ENCODE measurements at regions not wholly inside any gene's neighbourhood (a gene's known extent, or its start where the extent isn't known, plus 50 kb on each side); places are given as distances from the start of the nearest gene placed in this dataset.
A peak's percentile ranks its signal among the peaks of the same experiment; 100 is the strongest.

DNA sequence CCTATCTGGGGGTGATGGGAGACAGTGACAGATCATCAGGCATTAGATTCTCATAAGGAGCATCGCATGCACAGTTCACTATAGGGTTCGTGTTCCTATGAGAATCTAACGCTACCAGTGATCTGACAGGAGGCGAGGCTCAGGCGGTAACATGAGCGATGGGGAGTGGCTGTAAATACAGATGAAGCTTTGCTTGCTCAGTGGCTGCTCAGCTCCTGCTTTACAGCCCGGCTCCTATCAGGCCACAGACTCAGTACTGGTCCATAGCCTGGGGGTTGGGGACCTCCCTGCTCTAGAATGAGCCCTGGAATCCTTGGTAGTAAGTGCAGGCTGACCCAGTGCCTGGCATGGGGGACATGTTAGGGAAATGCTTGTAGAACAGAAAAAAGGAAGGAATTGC, 426.0 kb downstream of the TYW1 start:
- DNase-seq (ENCODE audit: low spot score) = no peak

DNA sequence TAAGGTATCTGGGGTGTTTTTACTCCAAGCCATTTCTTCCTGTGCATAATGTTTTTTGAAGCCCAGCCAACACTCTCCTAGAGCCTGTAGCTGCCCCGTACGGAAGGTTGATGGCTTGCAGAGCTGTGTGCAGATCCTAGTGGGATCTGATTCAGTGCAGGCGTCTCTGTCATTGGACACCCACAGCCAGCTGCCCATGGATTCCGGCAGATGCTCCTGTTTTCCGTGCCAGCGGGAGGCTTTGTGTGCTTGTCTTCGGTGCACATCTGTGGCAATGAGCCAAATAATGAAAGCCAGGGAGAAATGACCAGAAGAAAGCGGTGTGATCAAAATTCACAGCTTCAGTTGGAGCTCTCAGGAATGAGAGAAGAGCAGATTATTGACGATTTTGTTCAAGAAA, 426.4 kb downstream of the TYW1 start:
- DNase-seq (ENCODE audit: low spot score) = no peak

DNA sequence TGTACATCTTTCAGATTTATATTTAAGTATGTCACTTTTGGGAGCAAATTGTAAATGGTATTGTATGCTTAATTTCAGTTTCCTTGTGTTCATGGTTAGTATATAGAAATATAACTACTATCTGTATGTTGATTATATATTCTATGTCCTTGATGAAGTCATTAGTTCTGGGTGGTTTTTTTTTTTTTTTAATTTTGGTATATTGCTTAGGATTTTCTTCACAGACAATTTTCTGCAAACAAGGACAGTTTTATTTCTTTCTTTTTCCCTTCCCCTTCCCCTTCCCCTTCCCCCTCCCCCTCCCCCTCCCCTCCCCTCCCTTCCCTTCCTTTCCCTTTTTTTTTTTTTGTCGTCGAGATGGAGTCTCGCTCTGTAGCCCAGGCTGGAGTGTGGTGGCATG, 430.0 kb downstream of the TYW1 start:
- no peak for DNase-seq (ENCODE audit: low spot score)

DNA sequence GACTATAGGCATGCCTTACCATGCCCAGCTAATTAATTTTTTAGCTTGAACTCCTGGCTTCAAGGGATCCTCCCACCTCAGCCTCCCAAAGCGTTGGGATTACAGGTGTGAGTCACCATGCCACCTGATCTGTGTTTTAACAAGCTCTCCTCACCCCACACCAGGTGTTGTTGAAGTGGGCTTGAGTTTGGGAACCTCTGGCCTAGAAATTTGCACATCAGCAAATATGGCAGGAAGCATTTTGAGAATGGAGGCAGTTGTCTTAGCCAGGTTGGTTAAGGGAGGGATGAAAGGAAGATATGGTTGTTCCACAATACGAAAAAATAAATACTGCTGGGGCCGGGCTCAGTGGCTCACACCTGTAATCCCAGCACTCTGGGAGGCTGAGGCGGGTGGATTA, 433.1 kb downstream of the TYW1 start:
- no peak for DNase-seq (ENCODE audit: low spot score)

DNA sequence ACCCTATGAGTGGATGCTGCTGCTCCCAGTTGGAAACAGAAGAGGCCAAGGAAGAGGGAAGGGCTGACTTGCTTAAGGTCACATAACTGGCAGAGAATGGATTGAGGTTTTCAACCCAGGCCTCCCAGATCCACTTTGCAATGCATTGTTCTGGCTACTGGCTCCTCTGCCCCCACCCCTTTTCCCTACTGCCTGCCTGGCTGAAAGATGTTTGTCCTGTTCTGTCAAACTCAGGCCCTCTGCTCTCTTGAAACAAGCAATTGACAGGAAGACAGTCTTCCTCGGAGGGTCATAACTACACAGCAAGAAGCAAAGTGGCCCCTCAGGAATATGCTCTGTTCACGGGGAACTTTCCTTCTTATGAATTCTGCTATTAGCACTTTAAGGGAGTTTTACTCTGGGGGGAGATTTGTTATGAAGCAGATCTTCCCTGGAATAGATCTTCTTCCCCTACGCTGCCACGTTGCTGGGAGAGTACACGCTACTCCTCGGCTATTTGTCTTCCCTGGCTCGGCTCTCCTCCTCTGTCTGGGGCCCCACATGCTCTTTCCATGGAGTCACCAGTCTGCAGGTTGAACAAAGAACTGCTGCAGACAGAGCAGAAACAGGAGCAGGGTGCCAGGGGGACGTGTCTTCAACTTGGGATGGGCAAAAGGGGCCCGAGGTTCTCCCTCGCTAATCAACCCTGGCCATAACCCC, 436.1 kb downstream of the TYW1 start:
- DNase-seq (ENCODE audit: low spot score) = no peak

DNA sequence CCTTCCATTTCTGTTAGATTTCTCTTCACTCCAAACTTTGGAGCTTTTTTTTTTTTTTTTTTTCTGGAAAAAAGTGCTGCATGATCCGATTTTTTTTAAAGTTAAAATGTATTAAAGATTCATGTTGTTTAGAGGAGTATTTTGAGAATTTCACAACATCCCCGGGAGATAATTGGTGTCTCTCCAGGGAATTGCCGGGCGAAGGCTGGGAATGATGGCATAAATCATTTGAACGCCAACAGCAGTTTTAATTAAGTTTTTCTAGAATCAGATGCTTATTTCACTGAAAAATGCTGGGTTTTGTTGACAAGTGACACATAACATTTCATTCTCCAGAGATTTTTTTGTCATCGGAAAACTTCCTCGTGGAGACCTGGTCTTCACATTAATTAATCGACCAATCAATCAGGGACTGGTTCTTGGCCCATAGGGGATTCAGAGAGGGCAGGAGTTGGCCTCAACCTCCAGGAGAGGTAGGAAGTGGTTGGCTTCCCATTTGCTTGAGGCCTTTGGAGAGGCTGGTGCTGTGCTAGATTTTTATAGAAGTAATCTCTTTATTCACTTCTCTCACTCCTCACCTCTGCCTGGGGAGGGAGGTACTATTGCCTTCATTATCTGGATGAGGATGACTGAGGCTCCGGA, 439.4 kb downstream of the TYW1 start:
- no peak for DNase-seq (ENCODE audit: low spot score)

DNA sequence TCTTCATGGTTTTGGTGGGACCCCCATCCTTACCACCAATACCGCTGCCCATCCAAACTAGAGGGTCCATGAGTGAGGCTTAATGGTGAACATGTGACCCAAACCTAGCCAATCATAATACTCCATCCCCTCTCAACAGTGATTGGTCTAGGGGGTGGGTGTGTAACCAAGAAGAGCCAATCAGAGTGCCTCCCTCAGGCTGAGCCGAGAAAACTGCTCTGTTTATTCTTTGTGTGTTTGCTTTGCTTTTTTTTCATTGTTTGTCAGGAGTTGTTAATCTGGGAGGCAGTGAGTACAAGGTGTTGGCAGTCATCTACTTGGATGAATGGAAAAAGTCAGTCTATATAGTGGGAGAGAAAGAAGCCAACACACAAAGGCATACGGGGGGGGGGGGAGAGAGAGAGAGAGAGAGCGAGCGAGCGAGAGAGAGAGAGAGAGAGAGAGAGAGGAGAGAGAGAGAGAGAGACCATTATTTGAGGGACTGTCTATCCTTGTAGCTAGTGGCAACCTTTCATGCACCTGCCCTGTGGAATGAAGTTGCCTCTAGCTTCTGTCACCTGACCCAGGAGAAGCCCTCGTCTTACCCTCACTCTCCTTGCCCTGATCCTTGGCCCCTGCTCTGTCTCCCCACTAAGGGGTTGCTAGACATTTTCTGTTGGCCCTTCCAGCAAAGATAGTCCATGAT, 441.7 kb downstream of the TYW1 start:
- DNase-seq (ENCODE audit: low spot score) = no peak

DNA sequence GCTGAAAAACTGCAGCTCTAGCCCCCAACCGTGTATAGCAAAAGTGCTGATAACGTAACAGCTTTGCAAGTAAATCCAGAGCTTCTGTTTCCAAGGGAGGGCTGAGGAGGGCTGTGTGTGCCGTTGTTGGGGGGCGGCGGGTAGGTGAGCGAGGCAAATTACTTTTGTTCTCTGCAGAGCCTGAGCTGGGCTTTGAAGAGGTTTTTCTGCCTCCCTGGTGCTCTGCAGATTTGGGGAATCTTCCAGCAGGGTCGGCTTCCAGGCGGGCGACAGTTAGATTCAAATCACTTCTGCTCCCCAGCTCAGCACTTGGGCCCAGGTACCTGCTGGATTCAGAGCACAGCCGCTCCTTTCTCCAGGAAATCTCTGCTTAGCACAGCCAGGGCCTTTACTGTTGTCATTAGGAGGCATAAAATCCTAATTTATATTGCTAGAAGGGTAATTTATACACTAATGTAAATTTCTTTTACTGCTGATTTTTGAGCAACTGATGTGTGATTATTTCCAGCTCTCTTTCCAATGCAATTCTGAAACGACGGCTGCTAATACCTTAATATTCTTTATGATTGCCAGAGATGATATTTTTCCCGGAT, 442.4 kb downstream of the TYW1 start:
- peak; percentile 49 for DNase-seq (ENCODE audit: low spot score)

DNA sequence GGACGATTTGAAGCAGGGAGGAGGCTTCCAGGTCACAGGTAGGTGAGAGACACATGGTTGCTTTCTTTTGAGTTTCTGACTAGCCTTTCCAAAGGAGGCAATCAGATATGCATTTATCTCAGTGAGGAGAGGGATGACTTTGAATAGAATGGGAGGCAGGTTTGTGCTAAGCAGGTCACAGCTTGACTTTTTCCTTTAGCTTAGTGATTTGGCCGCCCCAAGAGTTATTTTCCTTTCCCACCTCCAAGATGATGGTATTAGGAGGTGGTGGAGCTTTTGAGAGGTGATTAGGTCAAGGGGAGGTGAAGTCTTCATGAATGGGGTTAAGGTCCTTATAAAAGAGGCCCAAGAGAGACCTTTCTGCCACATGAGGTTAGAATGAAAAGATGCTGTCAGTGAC, 443.7 kb downstream of the TYW1 start:
- DNase-seq (ENCODE audit: low spot score) = no peak

DNA sequence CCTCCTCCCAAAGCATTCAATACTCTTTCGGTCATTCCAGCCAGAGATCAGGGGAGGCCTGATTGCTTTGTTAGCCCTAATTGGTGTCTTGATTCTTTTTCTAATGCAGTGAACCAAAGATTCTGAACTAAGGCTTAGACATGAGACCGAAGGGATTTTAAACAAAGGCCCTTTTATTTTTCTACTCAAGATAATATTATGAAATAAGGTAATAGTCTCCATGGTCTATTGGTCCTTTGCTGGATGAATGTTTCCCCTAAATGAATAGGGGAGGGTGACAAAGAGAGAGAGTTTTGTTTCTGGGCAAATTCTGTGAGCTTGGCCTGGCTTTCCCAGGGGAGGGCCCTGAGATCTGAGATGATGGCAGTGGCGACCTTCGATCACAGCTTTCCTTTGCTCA, 449.1 kb downstream of the TYW1 start:
- no peak for DNase-seq (ENCODE audit: low spot score)

DNA sequence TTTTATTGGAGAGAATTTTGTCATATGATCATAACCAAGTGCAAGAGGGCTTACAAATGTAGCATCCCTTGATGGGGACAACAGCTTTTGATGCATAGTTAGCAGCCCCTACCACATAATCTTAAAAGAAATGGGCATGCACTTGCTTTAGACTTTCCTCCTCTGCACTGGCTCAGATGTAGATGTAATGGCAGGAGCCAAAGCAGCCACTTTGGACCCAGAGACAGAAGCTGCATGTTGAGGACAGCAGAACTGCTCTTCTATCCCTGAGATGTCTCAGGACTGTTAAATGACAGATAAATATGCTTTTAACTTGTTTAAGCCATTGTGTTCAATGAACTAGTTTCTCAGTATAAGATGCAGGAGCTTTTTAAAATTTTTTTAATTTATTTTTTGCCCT, 450.7 kb downstream of the TYW1 start:
- DNase-seq (ENCODE audit: low spot score) = no peak

DNA sequence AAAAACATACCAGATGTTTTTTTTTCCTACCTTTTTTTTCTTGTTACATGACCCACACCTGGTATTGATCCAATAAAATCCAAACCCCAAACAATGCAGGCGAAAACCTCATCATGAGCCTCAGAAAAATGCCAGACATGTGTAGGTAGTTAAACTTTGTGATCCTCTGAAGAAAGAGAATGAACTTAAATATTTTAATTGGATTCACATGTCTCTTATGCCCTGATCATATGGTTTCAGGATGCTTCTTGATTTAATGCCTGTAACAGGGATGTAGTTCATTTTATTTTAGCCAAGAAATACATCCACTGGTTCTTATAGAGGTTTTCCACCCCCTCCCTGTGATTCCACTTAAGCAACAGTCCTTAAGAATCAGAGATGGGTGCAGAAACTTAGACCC, 451.6 kb downstream of the TYW1 start:
- no peak for DNase-seq (ENCODE audit: low spot score)

DNA sequence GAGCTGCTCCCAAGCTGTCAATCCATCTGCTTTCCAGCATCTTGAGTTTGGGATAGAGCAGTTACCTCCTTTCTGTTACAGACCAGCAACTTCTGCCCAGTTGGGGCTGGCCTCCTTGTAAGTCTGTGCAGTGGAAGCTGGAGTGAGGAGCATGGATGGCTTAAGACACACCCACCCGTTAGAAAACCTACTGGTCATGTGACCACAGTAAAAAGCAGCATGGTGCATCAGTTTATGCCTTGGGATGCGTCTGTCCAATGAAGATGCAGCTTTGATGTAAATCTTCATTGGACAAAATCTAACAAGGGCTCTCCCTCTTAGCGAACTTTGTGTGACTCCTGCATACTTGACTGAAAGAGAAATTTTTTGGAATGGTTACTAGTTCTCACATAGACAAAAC, 453.5 kb downstream of the TYW1 start:
- DNase-seq (ENCODE audit: low spot score) = no peak

DNA sequence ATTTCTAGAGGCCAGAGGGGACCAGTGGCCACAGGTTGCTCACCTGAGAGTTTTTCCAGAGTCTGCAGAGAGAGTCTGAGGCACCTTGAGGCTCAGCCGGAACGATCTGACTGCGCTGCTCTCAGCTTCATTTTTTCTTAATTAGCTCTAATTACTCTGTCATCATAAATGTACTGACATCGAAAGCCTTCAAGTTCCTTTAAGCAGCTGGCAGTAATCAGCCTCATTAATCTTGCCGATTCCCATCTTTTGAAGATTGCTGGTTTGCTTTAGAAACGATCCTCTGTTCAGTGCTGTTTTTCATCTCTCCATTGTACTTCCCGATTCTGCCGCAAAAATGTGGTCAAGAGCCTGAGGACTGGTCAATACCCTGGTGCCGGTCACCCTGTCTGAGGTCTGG, 454.7 kb downstream of the TYW1 start:
- DNase-seq (ENCODE audit: low spot score) = no peak

DNA sequence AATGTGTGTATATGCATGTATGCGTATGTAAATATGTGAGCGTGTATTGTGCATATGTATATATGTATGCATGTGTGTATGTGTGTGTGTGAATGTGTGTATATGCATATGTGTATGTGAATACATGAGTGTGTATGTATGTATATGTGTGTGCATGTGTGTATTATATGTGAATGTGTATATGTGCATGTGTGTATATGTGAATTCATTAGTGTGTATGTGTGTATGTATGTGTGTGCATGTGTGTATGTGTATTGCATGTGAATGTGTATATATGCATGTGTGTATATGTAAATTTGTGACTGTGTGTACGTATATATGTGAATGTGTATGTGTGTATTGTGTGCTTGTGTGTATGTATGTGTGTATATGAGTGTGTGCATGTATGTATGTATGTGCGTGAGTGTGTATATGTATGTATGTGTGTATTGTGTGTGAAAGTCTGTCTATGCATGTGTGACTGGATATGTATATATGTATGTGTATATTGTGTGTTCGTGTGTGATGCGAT, 455.9 kb downstream of the TYW1 start:
- no peak for DNase-seq (ENCODE audit: low spot score)

DNA sequence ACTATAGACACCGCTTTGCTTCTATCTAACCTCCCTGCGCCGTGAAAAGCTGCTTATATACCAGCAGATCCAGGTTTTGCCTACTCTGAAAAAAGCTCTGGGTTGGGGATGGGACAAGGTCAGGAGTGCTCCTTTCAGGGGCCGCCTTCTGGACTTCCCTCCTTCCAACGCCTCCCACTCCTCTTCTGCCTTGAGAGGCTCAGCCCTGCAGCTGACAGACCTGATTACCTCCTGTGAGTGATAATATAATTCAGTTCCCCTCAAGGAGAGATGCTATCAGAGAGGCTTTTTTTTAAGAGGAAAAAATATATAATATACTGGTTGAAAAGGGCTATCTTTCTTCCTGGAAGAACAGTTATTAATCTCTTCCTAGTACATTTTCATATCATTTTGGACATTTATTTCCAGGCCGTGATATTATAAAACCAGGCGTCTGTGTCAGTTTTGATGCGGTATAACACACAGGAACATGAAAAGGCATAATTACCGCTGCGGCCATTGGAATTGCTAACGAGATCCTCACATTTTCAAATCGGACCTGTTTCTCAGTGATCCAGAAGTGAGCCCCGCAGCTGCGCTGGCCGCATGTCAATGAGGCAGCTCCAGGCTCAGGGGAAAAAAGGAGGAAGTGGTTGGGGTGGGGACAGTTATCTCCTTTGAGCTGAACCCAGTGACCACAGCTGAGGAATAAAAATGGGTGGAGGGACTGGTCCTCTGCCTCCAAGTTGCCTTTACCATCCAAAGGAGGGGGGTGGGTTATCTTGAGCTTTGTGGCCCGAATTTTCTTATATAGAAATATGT, 457.1 kb downstream of the TYW1 start:
- no peak for DNase-seq (ENCODE audit: low spot score)

DNA sequence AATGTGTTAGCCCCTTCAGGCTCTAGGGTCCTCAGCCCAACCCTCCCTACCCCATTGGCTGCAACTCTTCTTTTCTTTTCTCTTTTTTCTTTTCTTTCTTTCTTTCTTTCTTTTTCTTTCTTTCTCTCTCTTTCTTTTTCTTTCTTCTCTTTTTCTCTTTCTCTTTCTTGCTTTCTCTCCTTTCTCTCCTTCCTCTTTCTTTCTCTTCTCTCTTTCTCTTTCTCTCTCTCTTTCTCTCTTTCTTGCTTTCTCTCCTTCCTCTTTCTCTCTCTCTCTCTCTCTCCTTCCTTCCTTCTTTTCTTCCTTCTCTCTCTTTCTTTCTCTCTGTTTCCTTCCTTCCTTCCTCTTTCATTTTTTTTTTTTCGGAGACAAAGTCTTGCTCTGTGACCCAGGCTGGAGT, 458.9 kb downstream of the TYW1 start:
- no peak for DNase-seq (ENCODE audit: low spot score)

DNA sequence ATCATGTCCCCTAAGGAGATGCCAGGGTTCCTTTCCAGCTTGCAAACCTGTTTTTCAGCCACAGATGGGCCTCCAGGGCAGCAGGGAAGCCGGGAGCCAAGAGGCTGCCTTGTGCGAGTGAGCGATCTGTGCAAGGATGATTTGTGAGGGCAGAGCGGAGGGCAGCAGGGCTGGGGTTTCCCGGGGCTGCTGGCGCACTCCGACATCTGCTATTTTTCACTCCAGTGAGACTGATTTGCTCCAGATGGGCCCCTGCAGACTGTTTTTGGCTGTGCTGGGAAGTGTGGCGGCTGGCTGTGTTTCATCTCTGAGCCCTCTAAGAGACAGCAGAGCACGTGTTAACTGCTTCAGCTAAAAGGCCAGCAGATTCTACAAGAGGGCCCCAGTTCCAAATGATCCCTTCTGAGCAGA, 466.2 kb downstream of the TYW1 start:
- DNase-seq (ENCODE audit: low spot score) = peak; percentile 59

DNA sequence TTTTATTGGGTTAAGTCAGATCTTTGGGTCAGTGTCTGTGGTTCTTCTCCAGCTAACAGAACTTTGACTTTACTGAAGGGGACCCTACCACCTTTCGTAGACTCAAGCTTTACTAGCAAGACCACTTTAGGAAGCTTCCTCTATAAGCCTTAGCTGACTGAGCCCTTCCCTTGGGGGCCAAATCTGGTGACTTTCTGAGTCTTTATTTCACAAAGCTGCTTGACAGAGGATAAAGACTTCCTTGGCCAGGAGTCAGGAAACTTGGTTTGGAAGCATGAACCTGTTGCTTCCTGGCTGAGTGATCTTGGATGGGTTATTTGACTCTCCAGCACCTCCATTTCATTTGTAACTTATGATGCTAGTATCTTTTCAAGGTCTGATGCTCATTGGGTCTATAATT, 466.7 kb downstream of the TYW1 start:
- no peak for DNase-seq (ENCODE audit: low spot score)

DNA sequence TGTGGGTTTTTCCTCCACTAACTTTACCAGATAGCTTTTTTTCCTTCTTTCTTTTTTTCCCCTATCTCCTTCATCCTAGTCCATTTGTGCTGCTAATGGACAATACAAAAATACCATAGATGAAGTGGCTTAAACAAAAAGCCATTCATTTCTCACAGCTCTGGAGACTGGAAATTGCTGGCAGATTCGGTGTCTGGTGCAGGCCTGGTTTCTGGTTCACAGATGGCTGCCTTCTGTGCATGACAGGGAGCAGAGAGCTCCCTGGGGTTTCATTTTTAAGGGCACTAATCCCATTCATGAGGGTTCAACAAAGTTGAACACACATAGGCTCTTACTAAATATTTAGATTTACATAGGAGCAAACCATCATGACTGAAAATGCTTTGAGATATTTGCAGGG, 467.4 kb downstream of the TYW1 start:
- DNase-seq (ENCODE audit: low spot score) = no peak

DNA sequence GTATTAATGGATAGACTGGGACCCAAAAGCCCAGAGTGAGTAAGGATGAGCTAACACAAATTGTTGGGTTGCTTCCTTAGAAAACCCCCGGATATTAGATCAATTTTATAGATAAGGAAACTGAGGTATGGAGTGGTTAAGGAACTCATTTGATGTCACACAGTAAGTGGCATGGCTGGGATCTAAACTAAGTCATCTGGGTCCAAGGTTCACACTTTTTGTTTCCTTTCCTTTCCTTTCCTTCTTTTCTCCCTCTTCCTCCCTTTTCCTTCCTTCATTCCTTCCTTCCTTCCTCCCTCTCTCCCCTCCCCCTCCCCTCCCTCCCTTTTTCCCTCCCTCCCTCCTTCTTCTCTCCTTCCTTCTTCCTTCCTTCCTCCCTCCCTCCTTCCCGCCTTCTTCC, 469.5 kb downstream of the TYW1 start:
- no peak for DNase-seq (ENCODE audit: low spot score)

DNA sequence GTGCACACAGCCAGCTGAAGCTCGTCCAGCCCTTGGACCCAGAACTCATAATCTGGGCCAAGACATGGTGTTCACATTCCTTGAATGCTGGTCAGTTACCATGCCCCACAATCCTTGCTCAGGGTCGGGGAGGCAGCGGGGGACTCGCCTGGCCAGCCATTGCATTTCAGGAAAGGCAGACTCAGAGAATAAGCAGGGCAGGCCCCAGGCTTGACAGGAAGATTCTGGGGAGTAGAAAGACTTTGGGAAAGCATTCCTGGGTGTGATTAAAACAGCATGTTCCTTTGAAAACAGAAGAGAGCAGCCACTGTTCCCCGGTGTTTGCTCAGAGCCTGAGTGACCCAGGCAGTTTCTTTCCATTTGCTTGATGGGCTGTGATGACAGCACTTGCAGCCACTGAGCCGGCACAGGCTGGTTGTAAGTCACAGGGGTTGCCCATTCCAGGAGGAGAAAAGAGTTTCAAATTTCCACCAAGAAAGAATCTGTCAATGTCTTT, 473.7 kb downstream of the TYW1 start:
- DNase-seq (ENCODE audit: low spot score) = peak; percentile 64

All from ecto neural progenitor cell (in vitro differentiated cells).